ENCODE measurements at regions not wholly inside any gene's neighbourhood (a gene's known extent, or its start where the extent isn't known, plus 50 kb on each side); places are given as distances from the start of the nearest gene placed in this dataset.

GRCh38 chrY:8562456-8563090 is 774.7 kb upstream of the TSPY4 start:
- TF ChIP-seq CTCF (conservative IDR thresholded peaks at IDR 0.05 in 1 of 2, IDR thresholded peaks at IDR 0.05 in 1 of 2; ENCODE audit: low read depth in 1 of 2, low read length in 2 of 2): no peak
- TF ChIP-seq EZH2 (IDR thresholded peaks at IDR 0.05; ENCODE audit: low read length, missing control alignments): no peak
